GM18868 (cell line): ENCODE measurements at regions not wholly inside any gene's neighbourhood (a gene's known extent, or its start where the extent isn't known, plus 50 kb on each side); places are given as distances from the start of the nearest gene placed in this dataset.
"Not testable (repeated sequence)": the region's sequence is repeated elsewhere in the genome, so short reads cannot be mapped to it uniquely, and the experiment has no call there.

ENCODE experiments used
- ATAC-seq: cut with Tn5 transposase; IDR thresholded peaks from one replicate; pipeline ENCODE4 v1.9.1; 2021; ENCODE audit warnings: mild to moderate bottlenecking, moderate library complexity; ENCODE audit not compliant: unreplicated experiment

DNA sequence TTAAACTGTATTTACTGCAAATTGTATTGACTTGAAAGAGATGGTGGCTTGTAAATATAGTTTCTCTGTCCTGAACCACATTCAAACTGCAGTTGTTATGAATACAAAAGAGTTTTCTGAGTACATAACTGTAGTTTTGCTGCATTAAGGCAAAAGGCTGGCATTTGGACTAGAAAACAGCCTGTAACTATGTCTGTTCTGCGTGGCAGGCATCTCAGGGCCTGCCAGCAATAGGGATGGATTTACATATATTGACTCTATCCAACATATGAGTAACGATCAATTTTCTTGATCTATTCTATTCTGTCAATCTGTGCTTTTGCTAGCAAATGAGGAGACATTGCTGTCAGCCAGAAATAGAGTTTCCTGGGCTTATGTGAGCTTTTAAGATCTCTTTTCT lies 174.6 kb downstream of the TMEM26 start:
- no peak for ATAC-seq

DNA sequence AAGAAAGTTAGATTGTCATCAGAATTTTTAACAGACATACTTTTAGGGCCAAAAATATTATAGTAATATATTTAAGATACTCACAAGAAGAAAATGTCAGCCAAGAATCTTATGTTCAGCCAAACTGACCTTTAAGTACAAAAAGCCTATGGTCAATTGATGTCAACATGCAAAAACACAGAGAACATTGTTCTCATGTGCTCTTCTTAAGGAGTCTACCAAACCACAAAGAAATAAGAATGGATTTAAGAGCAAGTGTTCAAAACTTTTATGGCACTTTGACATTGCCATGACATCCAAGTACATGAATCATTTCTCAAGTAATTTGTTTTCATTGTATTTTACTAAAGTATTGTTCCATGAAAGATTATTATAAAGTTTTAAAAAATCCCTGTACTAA lies 180.4 kb downstream of the TMEM26 start:
- no peak for ATAC-seq

DNA sequence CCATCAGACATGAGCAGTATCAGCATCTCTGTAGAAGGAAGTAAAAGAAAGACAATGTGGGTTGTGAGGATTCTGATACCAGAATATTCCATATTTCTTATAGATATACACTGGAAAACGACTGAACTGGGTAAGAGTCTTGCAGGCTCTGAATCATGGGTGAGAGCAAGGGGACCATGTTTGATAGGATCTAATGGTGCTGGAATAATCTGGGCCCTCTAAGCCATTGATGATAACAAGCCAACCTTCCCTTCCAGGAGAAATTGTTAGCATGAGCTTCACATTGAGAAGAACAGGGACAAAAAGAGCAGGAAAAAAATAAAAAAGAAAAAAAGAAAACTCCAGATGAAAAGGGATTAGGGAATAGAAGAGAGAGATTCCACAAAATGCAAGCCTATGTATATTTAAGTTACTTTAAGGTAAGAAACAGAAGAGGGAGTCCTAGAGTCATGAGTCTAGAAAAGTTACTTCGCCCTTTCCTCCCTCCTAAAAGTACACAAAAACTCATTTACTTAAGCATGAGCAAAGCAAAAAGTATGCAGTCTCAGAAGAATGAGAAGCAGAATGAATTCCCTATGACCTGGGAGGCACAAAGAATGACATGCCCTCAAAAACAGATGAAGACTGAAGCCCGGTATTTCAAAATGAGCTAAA lies 181.9 kb downstream of the TMEM26 start:
- no peak for ATAC-seq

DNA sequence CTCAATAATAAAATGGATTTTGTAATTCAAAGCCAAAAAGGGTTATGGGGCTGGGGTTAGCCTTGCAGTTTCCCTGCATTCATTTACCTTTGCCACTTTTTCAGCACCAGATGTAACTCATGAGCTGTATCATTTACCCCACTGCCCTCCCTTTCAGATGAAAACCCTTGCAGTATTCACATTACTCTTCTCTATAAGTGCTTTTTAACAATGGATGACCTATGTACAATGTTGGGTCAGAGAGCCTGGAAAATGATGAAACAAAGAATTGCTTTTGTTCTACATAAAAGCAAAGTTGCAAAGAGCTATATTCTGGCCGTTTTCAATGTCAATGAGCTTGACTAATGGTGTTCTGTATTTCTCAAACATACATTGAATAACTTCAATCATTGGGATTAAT lies 189.7 kb downstream of the TMEM26 start:
- no peak for ATAC-seq

DNA sequence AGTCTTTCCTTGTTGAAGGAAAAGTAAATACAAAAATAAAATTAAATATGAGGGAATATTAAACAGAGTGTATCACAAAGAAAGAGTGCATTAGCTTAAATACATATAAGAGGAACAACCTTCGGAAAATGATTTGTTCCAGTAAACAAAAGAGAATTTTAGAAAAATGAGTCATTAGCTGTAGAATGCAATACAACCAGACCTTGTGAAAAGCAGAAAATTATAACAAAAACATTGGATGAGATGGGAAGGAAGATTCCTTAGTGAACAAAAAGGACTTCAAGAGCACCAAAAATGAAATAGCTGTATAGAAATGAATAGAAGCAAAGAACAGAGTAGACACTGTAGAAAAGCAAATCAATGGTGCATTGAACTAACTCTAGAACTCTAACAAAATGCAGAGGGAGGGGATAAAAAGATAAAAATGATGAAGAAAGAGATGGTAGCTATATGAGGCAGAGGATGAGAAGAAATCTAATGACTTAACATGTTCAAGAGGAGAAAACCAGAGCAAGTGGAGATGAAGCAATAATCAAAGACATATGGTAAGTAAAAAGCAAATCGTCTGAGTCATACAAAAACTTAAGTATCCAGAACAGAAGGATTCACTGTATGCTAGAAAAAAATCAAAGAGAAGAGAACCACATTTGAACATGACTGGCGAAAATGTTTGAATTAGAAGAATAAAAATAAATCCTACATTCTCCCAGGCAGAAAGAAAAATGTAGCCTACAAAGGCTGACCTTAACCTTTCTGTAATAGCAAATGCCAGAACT lies 190.5 kb downstream of the TMEM26 start:
- ATAC-seq, result no peak

DNA sequence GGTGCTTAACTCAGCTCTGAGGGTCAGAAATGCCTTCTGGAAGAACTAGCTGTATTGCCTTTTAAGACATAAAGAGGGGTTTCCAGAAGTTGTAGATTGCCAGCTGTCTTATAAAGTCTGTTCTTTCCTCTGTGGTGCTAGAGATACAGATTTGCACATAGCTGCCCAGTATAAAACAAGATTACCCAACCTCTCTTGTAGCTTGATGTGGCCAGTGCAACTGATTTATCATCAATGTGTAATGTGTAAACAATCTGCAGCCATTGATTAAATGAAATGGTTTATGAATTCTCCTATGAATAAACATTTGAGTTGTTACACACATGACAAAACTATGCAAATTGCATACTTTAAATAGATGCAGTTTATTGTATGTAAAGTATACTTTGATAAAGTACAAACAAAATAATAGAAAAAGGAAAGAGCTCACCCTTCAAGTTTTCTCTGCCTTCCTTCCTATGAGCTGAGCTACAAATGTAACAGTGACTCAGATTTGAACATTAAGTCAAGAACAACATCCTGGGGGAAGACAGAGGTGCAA lies 195.2 kb downstream of the TMEM26 start:
- no peak for ATAC-seq

- no peak for ATAC-seq
Measured at GRCh38 chr10:61257136-61257535, 196.0 kb downstream of the TMEM26 start.

DNA sequence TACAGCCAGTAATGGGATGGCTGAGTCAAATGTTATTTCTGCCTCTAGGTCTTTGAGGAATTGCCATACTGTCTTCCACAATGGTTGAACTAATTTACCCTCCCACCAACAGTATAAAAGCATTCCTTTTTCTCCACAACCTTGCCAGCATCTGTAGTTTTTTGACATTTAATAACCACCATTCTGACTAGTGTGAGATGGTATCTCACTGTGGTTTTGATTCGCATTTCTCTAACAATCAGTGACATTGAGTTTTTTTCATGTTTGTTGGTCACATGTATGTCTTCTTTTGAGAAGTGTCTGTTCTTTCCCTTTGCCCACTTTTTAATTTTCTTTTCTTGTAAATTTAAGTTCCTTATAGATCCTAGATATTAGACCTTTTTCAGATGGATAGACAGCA lies 200.9 kb downstream of the TMEM26 start:
- not testable (repeated sequence) for ATAC-seq

GRCh38 chr10:61251089-61251488 lies 202.1 kb downstream of the TMEM26 start:
- ATAC-seq, result no peak

- ATAC-seq, result no peak
Measured at GRCh38 chr10:61250131-61250530, 203.1 kb downstream of the TMEM26 start.

DNA sequence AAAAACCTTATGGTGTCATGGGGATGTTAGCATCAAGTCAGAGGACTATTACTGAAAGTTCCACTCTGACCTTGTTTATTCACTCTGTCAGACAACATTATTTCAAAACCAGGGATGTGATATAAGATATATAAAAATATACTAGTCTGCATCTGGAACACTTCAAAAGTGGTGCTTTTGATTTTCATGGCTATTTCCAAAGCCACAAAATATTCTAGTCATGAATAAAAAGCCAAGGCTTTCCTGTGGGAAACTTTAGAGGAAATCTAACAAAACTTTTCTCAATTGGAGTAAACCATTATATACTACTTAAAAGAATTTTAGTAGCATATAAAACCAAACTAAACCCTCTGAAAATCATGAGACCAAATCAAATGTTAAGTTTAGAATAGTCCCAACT lies 205.2 kb downstream of the TMEM26 start:
- ATAC-seq, result no peak

- ATAC-seq, result no peak
Measured at GRCh38 chr10:61244261-61244775, 208.9 kb downstream of the TMEM26 start.

DNA sequence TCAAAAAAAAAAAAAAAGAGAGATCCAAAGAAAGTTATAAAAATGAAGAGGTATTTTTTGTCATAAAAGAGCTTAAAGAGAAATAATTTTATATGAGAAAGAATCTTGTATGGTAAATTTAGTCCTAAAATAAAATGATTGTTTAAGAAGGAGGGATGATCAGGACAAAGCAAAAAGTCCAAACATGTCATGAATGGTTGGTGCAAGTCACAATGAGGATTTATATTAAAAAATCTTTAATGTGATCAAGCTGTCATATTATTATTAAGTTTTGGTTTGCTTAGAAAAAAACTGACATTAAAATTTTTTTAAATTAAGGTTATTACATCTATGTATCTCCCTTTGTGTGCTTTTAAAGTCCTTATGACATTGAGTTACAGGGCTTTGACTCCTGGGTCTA lies 220.4 kb downstream of the TMEM26 start:
- no peak for ATAC-seq

DNA sequence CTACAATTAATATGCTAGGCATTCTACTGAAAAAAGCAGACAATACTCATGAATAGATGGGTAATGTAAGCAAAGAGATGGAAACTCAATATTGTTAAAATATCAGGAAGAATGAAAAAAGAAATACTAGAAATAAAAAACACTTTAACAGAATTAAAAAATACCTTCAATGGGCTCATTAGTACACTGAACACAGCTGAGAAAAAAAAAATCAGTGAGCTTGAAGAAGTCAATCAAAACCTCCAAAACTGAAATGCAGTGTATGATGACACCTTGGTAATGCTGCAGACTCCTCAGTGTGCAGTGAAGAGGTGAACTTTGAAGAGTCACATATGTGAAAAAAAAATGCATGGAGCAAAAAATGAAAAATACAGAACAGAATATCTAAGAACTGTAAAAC lies 227.2 kb downstream of the TMEM26 start:
- no peak for ATAC-seq

DNA sequence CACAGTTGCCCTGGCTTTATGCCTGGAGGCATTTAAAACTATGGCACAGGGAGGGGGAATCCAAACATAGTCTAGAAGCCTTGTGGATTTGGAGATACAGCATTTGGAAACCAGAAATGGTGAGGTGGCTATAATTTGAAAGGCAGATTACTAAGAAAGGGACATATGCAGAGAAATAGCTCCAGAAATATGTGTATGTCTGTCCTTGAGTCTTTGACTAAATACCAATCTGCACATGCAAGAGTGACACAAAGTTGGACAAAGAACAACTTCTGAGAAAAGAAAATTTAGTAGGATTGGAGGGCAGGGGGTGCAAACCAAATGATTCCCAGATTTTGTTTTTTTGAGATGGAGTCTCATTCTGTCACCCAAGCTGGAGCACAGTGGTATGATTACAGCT lies 229.6 kb downstream of the TMEM26 start:
- ATAC-seq, result no peak

- ATAC-seq, result no peak
Measured at GRCh38 chr10:61219696-61220095, 233.5 kb downstream of the TMEM26 start.

DNA sequence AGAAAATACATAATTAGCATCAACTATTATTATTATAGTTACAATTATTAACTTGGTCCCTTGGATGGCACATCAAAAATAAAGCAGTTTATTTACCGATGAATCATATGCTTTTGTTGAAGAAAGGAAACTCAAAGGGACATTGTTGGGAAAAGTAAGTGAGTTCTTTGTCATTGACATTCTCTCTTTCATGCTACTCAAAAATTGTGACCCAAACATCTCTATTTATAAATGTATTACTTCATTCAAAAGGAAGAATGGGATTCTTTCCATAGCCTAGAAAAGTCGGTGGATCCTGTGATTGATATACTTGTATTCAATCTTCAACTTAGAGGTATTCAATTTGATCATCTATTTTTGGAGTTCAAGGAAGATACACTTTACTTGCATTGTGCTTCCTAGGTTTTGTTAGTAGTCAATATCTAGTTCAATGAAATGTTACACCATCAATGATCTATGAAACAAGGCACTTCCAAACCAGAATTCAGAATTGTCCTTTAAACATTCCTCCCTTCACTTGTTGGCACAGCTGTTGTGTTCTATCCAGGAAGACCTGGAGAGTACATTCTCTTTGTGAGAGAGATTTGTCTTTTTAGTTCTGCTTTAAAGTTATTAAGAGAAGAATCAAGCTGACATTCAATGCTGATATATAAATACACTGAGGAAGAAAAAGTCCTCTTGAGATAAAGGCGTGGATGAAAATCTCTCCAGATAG lies 235.2 kb downstream of the TMEM26 start:
- ATAC-seq, result no peak

GRCh38 chr10:61215246-61215645 lies 237.9 kb downstream of the TMEM26 start:
- ATAC-seq, result no peak

GRCh38 chr10:61211468-61211867 lies 241.7 kb downstream of the TMEM26 start:
- ATAC-seq, result no peak

- ATAC-seq, result no peak
Measured at GRCh38 chr10:61197057-61197456, 253.1 kb upstream of the RHOBTB1 start.

GRCh38 chr10:61195211-61195610 lies 251.2 kb upstream of the RHOBTB1 start:
- no peak for ATAC-seq
